Stomach (tissue), 4 donors: ENCODE measurements at regions not wholly inside any gene's neighbourhood (a gene's known extent, or its start where the extent isn't known, plus 50 kb on each side); places are given as distances from the start of the nearest gene placed in this dataset.

Experiments used
- CTCF ChIP-seq, 7 experiments: fragments of 450-650 bp in 4 of 7; fragments of 200-600 bp in 3 of 7; sonication (generic) in 3 of 7; IDR thresholded peaks; one replicate each; pipeline ENCODE4 v1.5.1; 2016 to 2019; ENCODE audit warnings: antibody characterized with exemption in 7 of 7, control low read depth in 2 of 7, mild to moderate bottlenecking in 1 of 7
- EP300 ChIP-seq: sonication (generic); formaldehyde crosslinking; IDR thresholded peaks from one replicate; pipeline ENCODE4 v1.6.1; 2017; ENCODE audit warnings: antibody characterized with exemption
- POLR2A ChIP-seq, 4 donors: fragments of 450-650 bp; IDR thresholded peaks; one replicate each; pipeline ENCODE4 v1.6.1; 2016; ENCODE audit warnings: antibody characterized with exemption in 4 of 4, control low read depth in 2 of 4, mild to moderate bottlenecking in 1 of 4, moderate library complexity in 1 of 4

DNA sequence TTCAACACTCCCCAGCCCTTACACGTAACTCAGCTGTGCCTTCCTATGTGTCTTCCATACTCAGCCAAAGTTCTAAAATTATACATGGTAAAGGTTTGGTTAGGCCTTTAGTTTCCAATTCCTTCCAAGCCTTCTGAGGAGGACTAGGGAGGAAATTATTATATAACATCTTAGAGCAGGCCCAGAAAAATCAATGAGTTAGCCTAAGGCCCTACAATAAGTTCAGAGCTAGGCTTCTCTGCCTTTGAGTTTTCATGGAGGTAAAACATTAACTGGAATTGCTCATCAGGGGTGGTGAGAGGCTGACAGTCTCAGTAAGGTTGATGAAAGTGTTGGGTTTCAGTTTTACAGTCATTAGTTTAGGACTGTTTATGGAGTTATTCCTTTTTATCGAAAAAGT lies 286.0 kb downstream of the ADGB start:
- TF ChIP-seq CTCF (IDR thresholded peaks at IDR 0.05) (no peak), POLR2A (IDR thresholded peaks at IDR 0.05) (no peak), EP300 (no peak)
